ENCODE measurements at regions not wholly inside any gene's neighbourhood (a gene's known extent, or its start where the extent isn't known, plus 50 kb on each side); places are given as distances from the start of the nearest gene placed in this dataset.
"Not testable (repeated sequence)": the region's sequence is repeated elsewhere in the genome, so short reads cannot be mapped to it uniquely, and the experiment has no call there.

GRCh38 chr4:20075248-20075871, 176.3 kb upstream of the SLIT2 start:
- DNase-seq = no peak
- H3K9me3 ChIP-seq = no peaks in the 10 kb centered on the region
- no peak overlapping the region for H3K27ac ChIP-seq
- H3K4me1 ChIP-seq = no peaks in the 10 kb centered on the region
- TF ChIP-seq CTCF (IDR thresholded peaks at IDR 0.05 in 4 of 5, conservative IDR thresholded peaks at IDR 0.05 in 1 of 5) (no peak), POLR2A (IDR thresholded peaks at IDR 0.05) (no peak)
- no peaks in the 10 kb centered on the region for H3K27me3 ChIP-seq
- H3K36me3 ChIP-seq = no peaks in the 10 kb centered on the region
- no peak overlapping the region for H3K4me3 ChIP-seq
- in situ Hi-C loops (cut with MboI; ENCODE audit: low sequenced_read_pairs in 4 of 4) = no loop called here
- ATAC-seq = no peak
- intact Hi-C loops (cut with DNase I; ENCODE audit: low total_unique reads) = no loop called here

GRCh38 chr4:20074450-20074849, 177.3 kb upstream of the SLIT2 start:
- Histone ChIP-seq H3K27me3 (no peaks in the 10 kb centered on the region), H3K27ac (no peak overlapping the region), H3K4me3 (no peak overlapping the region), H3K4me1 (no peaks in the 10 kb centered on the region), H3K9me3 (no peaks in the 10 kb centered on the region), H3K36me3 (no peaks in the 10 kb centered on the region)
- TF ChIP-seq CTCF (IDR thresholded peaks at IDR 0.05 in 4 of 5, conservative IDR thresholded peaks at IDR 0.05 in 1 of 5) = no peak
- TF ChIP-seq POLR2A (IDR thresholded peaks at IDR 0.05) = no peak
- DNase-seq (no peak), ATAC-seq (no peak)
- intact Hi-C loops (cut with DNase I; ENCODE audit: low total_unique reads) = no loop called here
- in situ Hi-C loops (cut with MboI; ENCODE audit: low sequenced_read_pairs in 4 of 4) = no loop called here

GRCh38 chr4:20065952-20066351, 185.8 kb upstream of the SLIT2 start:
- H3K27me3 ChIP-seq = no peaks in the 10 kb centered on the region
- H3K36me3 ChIP-seq = no peaks in the 10 kb centered on the region
- no peaks in the 10 kb centered on the region for H3K4me1 ChIP-seq
- no peak overlapping the region for H3K4me3 ChIP-seq
- intact Hi-C loops (cut with DNase I; ENCODE audit: low total_unique reads) = no loop called here
- H3K27ac ChIP-seq = no peak overlapping the region
- DNase-seq = no peak
- in situ Hi-C loops (cut with MboI; ENCODE audit: low sequenced_read_pairs in 4 of 4) = no loop called here
- no peak for ATAC-seq
- TF ChIP-seq CTCF (IDR thresholded peaks at IDR 0.05 in 4 of 5, conservative IDR thresholded peaks at IDR 0.05 in 1 of 5) (no peak), POLR2A (IDR thresholded peaks at IDR 0.05) (no peak)
- no peaks in the 10 kb centered on the region for H3K9me3 ChIP-seq

- H3K4me3 ChIP-seq; H3K36me3 ChIP-seq; DNase-seq; intact Hi-C loops (cut with DNase I; ENCODE audit: low total_unique reads); H3K9me3 ChIP-seq; H3K4me1 ChIP-seq; H3K27me3 ChIP-seq; H3K27ac ChIP-seq; ATAC-seq; in situ Hi-C loops (cut with MboI; ENCODE audit: low sequenced_read_pairs in 4 of 4): not testable (repeated sequence)
Measured at GRCh38 chr4:20062857-20063256, 188.8 kb upstream of the SLIT2 start.

GRCh38 chr4:20062054-20062453, 189.7 kb upstream of the SLIT2 start:
- Histone ChIP-seq H3K36me3 (no peaks in the 10 kb centered on the region), H3K27me3 (no peaks in the 10 kb centered on the region), H3K27ac (no peak overlapping the region), H3K4me3 (no peak overlapping the region), H3K4me1 (no peaks in the 10 kb centered on the region), H3K9me3 (no peaks in the 10 kb centered on the region)
- ATAC-seq = no peak
- TF ChIP-seq POLR2A (IDR thresholded peaks at IDR 0.05) = no peak
- TF ChIP-seq CTCF (IDR thresholded peaks at IDR 0.05 in 4 of 5, conservative IDR thresholded peaks at IDR 0.05 in 1 of 5) = no peak
- intact Hi-C loops (cut with DNase I; ENCODE audit: low total_unique reads) (no loop called here), in situ Hi-C loops (cut with MboI; ENCODE audit: low sequenced_read_pairs in 4 of 4) (no loop called here)
- DNase-seq = no peak

Measured in gastrocnemius medialis (tissue), 4 donors.